Lower lobe of right lung (tissue), 2 donors: ENCODE measurements at regions not wholly inside any gene's neighbourhood (a gene's known extent, or its start where the extent isn't known, plus 50 kb on each side); places are given as distances from the start of the nearest gene placed in this dataset.

Experiments used
- ATAC-seq, 2 donors: fragments of 200-7000 bp; cut with Tn5 transposase; one replicate each; pipeline ENCODE4 v1.9.1; 2020 to 2022; ENCODE audit warnings: mild to moderate bottlenecking in 2 of 2, moderate library complexity in 2 of 2
- DNase-seq: peaks from one replicate; pipeline ENCODE4 v3.0.0-alpha.2; 2020
- H3K27ac ChIP-seq: fragments of 200-600 bp; one replicate; pipeline ENCODE4 v1.8.0; 2022
- H3K27me3 ChIP-seq: fragments of 200-600 bp; one replicate; pipeline ENCODE4 v1.8.0; 2022; ENCODE audit warnings: low read depth
- H3K36me3 ChIP-seq: fragments of 200-600 bp; one replicate; pipeline ENCODE4 v1.8.0; 2022; ENCODE audit warnings: mild to moderate bottlenecking
- H3K4me1 ChIP-seq: fragments of 200-600 bp; one replicate; pipeline ENCODE4 v1.8.0; 2022
- H3K4me3 ChIP-seq: fragments of 200-600 bp; one replicate; pipeline ENCODE4 v1.8.0; 2022; ENCODE audit warnings: mild to moderate bottlenecking
- H3K9me3 ChIP-seq: fragments of 200-600 bp; one replicate; pipeline ENCODE4 v1.8.0; 2022
- intact Hi-C: fragments of 100-400 bp; cut with DNase I; formaldehyde crosslinking; loops from one replicate; pipeline ENCODE4 v1.11.0; 2022
- TF ChIP-seq, protein P1 (sequence below): fragments of 200-600 bp; IDR thresholded peaks from one replicate; pipeline ENCODE4 v1.8.0; 2022; ENCODE audit warnings: antibody characterized with exemption, mild to moderate bottlenecking
- donor health status: DM: no; HTN: yes; CAD: no; lungs with severe emphysema.

- no peaks in the 10 kb centered on the region for H3K36me3 ChIP-seq
- ATAC-seq (peak; percentile 43 to 48), DNase-seq (no peak)
- H3K27ac ChIP-seq = no peak overlapping the region
- no peaks in the 10 kb centered on the region for H3K27me3 ChIP-seq
- no peak overlapping the region for H3K4me3 ChIP-seq
- intact Hi-C loops = no loop called here
- TF ChIP-seq, protein P1, sequence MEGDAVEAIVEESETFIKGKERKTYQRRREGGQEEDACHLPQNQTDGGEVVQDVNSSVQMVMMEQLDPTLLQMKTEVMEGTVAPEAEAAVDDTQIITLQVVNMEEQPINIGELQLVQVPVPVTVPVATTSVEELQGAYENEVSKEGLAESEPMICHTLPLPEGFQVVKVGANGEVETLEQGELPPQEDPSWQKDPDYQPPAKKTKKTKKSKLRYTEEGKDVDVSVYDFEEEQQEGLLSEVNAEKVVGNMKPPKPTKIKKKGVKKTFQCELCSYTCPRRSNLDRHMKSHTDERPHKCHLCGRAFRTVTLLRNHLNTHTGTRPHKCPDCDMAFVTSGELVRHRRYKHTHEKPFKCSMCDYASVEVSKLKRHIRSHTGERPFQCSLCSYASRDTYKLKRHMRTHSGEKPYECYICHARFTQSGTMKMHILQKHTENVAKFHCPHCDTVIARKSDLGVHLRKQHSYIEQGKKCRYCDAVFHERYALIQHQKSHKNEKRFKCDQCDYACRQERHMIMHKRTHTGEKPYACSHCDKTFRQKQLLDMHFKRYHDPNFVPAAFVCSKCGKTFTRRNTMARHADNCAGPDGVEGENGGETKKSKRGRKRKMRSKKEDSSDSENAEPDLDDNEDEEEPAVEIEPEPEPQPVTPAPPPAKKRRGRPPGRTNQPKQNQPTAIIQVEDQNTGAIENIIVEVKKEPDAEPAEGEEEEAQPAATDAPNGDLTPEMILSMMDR = no peak
- H3K9me3 ChIP-seq = no peaks in the 10 kb centered on the region
- no peaks in the 10 kb centered on the region for H3K4me1 ChIP-seq
These were observed 97.7 kb upstream of the MEOX2 start for GRCh38 chr7:15783987-15784693.

DNA sequence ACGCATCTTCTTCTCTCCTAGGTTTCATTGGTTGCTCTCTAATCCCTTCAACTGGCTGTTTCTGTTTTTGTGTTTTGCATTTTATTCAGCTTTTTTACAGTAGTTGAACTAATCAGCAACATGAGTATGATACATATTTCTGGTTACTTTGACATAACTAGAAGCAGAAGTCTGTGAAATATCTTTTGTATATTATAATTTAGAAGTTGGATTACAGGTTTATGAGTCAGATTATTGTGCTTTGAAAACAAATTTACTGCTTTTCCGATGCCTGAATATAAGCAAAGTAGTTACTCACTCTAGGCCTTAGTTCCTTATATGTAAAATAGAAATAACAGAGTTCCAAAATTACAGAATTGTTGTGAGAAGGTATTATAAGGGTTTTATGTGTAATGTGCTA is 96.2 kb upstream of the MEOX2 start:
- TF ChIP-seq, protein P1 = no peak
- Histone ChIP-seq H3K4me1 (no peaks in the 10 kb centered on the region), H3K27ac (no peak overlapping the region), H3K4me3 (no peak overlapping the region), H3K27me3 (no peaks in the 10 kb centered on the region), H3K36me3 (no peaks in the 10 kb centered on the region), H3K9me3 (no peaks in the 10 kb centered on the region)
- intact Hi-C loops = no loop called here
- DNase-seq (no peak), ATAC-seq (no peak)

- H3K36me3 ChIP-seq = no peaks in the 10 kb centered on the region
- intact Hi-C loops = no loop called here
- ATAC-seq (no peak), DNase-seq (no peak)
- no peaks in the 10 kb centered on the region for H3K9me3 ChIP-seq
- no peak overlapping the region for H3K27ac ChIP-seq
- TF ChIP-seq, protein P1 = no peak
- H3K27me3 ChIP-seq = no peaks in the 10 kb centered on the region
- no peaks in the 10 kb centered on the region for H3K4me1 ChIP-seq
- no peak overlapping the region for H3K4me3 ChIP-seq
These were observed 95.5 kb upstream of the MEOX2 start for GRCh38 chr7:15781944-15782343.

GRCh38 chr7:15780271-15780670 is 93.8 kb upstream of the MEOX2 start:
- Histone ChIP-seq H3K4me1 (no peaks in the 10 kb centered on the region), H3K27me3 (no peaks in the 10 kb centered on the region), H3K27ac (no peak overlapping the region), H3K9me3 (no peaks in the 10 kb centered on the region), H3K36me3 (no peaks in the 10 kb centered on the region), H3K4me3 (no peak overlapping the region)
- DNase-seq (no peak), ATAC-seq (peak; percentile 39 to 56)
- TF ChIP-seq, protein P1 = no peak
- intact Hi-C loops = no loop called here

- intact Hi-C loops = no loop called here
- H3K36me3 ChIP-seq = no peaks in the 10 kb centered on the region
- TF ChIP-seq, protein P1 = no peak
- no peak overlapping the region for H3K27ac ChIP-seq
- DNase-seq (no peak), ATAC-seq (no peak)
- no peaks in the 10 kb centered on the region for H3K4me1 ChIP-seq
- H3K4me3 ChIP-seq = no peak overlapping the region
- no peaks in the 10 kb centered on the region for H3K9me3 ChIP-seq
- no peaks in the 10 kb centered on the region for H3K27me3 ChIP-seq
These were observed 91.7 kb upstream of the MEOX2 start for GRCh38 chr7:15778191-15778590.
